ENCODE measurements at regions not wholly inside any gene's neighbourhood (a gene's known extent, or its start where the extent isn't known, plus 50 kb on each side); places are given as distances from the start of the nearest gene placed in this dataset.

DNA sequence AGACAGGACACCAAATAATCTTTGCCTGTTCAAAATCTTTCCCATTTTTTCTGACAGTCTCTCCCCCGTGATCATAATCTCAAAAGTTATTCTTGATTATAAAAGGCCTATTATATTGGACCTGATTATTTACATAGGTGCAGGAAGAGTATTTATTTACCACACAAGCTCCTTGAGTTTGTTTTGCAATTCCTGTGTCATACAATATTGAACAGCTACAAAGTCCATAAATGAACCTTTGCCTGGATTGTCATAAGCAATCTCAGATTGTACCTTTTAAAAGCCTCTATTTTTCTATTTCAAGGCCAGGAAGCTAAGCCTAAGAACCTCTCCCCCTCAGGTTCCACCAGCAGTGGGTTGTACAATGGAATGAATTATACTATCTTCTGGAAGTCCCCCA is 183.9 kb upstream of the MEOX2 start:
- intact Hi-C loops (cut with micrococcal nuclease): no loop called here

DNA sequence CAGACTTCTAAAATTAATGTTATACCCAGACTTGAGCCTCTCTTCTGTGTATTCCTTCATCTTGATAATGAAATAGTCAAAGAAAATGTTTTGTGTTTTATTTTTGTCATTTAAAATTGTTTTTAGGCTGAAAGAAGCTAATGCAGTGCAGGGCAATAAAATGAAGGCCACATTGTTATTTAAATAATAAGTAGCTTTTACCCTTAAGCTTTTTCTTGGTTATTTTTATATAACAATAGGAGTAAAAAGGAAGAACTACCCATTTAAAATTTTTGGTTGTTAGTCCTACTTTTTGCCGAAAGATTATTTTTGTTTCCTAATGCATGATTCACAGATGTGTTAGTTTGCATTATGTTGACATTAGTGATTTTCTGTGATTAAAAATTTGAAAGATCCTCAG is 181.0 kb upstream of the MEOX2 start:
- no TSS peak for BruUV-seq (replicated peaks)
- no peaks in the 10 kb centered on the region for H3K36me3 Mint-ChIP-seq (ENCODE audit: insufficient read depth, unreplicated experiment)
- intact Hi-C loops (cut with micrococcal nuclease): no loop called here
- H3K4me3 Mint-ChIP-seq (ENCODE audit: unreplicated experiment): no peak overlapping the region
- no peak overlapping the region for H3K27ac Mint-ChIP-seq (ENCODE audit: low read depth, unreplicated experiment)
- TF ChIP-seq, protein P1, sequence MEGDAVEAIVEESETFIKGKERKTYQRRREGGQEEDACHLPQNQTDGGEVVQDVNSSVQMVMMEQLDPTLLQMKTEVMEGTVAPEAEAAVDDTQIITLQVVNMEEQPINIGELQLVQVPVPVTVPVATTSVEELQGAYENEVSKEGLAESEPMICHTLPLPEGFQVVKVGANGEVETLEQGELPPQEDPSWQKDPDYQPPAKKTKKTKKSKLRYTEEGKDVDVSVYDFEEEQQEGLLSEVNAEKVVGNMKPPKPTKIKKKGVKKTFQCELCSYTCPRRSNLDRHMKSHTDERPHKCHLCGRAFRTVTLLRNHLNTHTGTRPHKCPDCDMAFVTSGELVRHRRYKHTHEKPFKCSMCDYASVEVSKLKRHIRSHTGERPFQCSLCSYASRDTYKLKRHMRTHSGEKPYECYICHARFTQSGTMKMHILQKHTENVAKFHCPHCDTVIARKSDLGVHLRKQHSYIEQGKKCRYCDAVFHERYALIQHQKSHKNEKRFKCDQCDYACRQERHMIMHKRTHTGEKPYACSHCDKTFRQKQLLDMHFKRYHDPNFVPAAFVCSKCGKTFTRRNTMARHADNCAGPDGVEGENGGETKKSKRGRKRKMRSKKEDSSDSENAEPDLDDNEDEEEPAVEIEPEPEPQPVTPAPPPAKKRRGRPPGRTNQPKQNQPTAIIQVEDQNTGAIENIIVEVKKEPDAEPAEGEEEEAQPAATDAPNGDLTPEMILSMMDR (IDR thresholded peaks at IDR 0.05; ENCODE audit: unreplicated experiment): no peak
- DNase-seq (ENCODE audit: unreplicated experiment): no peak
- H3K9me3 Mint-ChIP-seq (ENCODE audit: unreplicated experiment): no peaks in the 10 kb centered on the region
- peaks cover 60% of the 10 kb centered on the region for H3K27me3 Mint-ChIP-seq (ENCODE audit: insufficient read depth, unreplicated experiment)
- CTCF ChIA-PET: no interaction called here
- POLR2A ChIA-PET: no interaction called here
- H3K4me1 Mint-ChIP-seq (ENCODE audit: insufficient read depth, unreplicated experiment): no peaks in the 10 kb centered on the region

More for the DNA sequence above, 183.9 kb upstream of the MEOX2 start:
- Mint-ChIP-seq H3K4me3 (ENCODE audit: unreplicated experiment) (no peak overlapping the region), H3K4me1 (ENCODE audit: insufficient read depth, unreplicated experiment) (no peaks in the 10 kb centered on the region), H3K27me3 (ENCODE audit: insufficient read depth, unreplicated experiment) (peaks cover 56% of the 10 kb centered on the region), H3K27ac (ENCODE audit: low read depth, unreplicated experiment) (no peak overlapping the region), H3K9me3 (ENCODE audit: unreplicated experiment) (no peaks in the 10 kb centered on the region), H3K36me3 (ENCODE audit: insufficient read depth, unreplicated experiment) (no peaks in the 10 kb centered on the region)
- TF ChIP-seq, protein P1 (IDR thresholded peaks at IDR 0.05; ENCODE audit: unreplicated experiment): no peak
- DNase-seq (ENCODE audit: unreplicated experiment): no peak
- BruUV-seq (replicated peaks): no TSS peak
- CTCF ChIA-PET: no interaction called here
- POLR2A ChIA-PET: no interaction called here

DNA sequence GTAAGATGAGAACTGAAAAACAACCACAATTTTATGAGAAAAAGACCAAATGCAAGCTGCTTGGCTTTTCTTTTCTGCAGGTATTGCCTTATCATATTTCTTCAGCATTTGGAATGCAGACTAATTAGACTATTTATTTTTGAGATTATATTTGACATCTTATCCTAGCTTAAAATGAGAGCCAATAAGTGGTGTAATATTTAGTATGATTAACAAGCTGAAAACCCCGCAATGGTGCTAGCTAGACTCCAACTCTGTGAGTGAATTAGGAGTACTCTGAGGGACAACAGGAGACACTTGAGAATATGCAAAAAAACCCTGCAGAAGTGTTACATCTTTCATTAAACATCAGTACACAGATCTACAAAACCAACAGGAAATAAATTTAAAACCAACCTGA is 180.3 kb upstream of the MEOX2 start:
- H3K27me3 Mint-ChIP-seq (ENCODE audit: insufficient read depth, unreplicated experiment): peaks cover 62% of the 10 kb centered on the region
- TF ChIP-seq, protein P1 (IDR thresholded peaks at IDR 0.05; ENCODE audit: unreplicated experiment): no peak
- intact Hi-C loops (cut with micrococcal nuclease): no loop called here
- DNase-seq (ENCODE audit: unreplicated experiment): no peak
- H3K36me3 Mint-ChIP-seq (ENCODE audit: insufficient read depth, unreplicated experiment): no peaks in the 10 kb centered on the region
- H3K4me3 Mint-ChIP-seq (ENCODE audit: unreplicated experiment): no peak overlapping the region
- H3K4me1 Mint-ChIP-seq (ENCODE audit: insufficient read depth, unreplicated experiment): no peaks in the 10 kb centered on the region
- CTCF ChIA-PET: interaction anchor here (0.6 kb wide), 1 partner anchor 511 kb away, joined by 3 read pairs; no protein-coding TSS in a partner anchor
- no peaks in the 10 kb centered on the region for H3K9me3 Mint-ChIP-seq (ENCODE audit: unreplicated experiment)
- no peak overlapping the region for H3K27ac Mint-ChIP-seq (ENCODE audit: low read depth, unreplicated experiment)
- POLR2A ChIA-PET: no interaction called here
- BruUV-seq (replicated peaks): no TSS peak

DNA sequence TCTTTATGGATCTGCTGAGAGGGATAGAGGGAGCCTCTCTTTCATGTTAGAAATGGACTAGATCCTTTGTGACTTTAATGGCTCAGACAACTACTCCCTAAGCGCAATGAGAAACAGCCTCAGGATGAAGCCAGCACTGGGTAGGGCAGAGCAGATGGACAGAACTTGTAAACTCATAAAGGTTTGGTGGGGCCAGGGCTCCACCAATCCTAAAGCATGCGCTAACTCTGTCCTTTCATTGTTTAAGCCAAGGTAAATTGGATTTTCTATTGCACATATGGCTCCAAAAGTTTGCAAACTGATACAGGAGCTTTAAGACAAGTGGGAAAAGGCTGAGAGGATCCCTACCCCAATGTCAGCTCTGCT is 178.1 kb upstream of the MEOX2 start:
- TF ChIP-seq, protein P1 (IDR thresholded peaks at IDR 0.05; ENCODE audit: unreplicated experiment): no peak
- ChIA-PET CTCF (no interaction called here), POLR2A (no interaction called here)
- no peaks in the 10 kb centered on the region for H3K9me3 Mint-ChIP-seq (ENCODE audit: unreplicated experiment)
- DNase-seq (ENCODE audit: unreplicated experiment): no peak
- no TSS peak for BruUV-seq (replicated peaks)
- no peaks in the 10 kb centered on the region for H3K36me3 Mint-ChIP-seq (ENCODE audit: insufficient read depth, unreplicated experiment)
- no peak overlapping the region for H3K27ac Mint-ChIP-seq (ENCODE audit: low read depth, unreplicated experiment)
- H3K4me1 Mint-ChIP-seq (ENCODE audit: insufficient read depth, unreplicated experiment): no peaks in the 10 kb centered on the region
- H3K4me3 Mint-ChIP-seq (ENCODE audit: unreplicated experiment): no peak overlapping the region
- peaks cover 56% of the 10 kb centered on the region for H3K27me3 Mint-ChIP-seq (ENCODE audit: insufficient read depth, unreplicated experiment)
- intact Hi-C loops (cut with micrococcal nuclease): no loop called here
